Nucleus accumbens (tissue), 56 donors: ENCODE measurements at regions not wholly inside any gene's neighbourhood (a gene's known extent, or its start where the extent isn't known, plus 50 kb on each side); places are given as distances from the start of the nearest gene placed in this dataset.
A peak's percentile ranks its signal among the peaks of the same experiment; 100 is the strongest.

Experiments
- DNase-seq, 56 donors: peaks; one replicate each; lab custom pipeline; 2025; lab: John Stamatoyannopoulos, UW

DNA sequence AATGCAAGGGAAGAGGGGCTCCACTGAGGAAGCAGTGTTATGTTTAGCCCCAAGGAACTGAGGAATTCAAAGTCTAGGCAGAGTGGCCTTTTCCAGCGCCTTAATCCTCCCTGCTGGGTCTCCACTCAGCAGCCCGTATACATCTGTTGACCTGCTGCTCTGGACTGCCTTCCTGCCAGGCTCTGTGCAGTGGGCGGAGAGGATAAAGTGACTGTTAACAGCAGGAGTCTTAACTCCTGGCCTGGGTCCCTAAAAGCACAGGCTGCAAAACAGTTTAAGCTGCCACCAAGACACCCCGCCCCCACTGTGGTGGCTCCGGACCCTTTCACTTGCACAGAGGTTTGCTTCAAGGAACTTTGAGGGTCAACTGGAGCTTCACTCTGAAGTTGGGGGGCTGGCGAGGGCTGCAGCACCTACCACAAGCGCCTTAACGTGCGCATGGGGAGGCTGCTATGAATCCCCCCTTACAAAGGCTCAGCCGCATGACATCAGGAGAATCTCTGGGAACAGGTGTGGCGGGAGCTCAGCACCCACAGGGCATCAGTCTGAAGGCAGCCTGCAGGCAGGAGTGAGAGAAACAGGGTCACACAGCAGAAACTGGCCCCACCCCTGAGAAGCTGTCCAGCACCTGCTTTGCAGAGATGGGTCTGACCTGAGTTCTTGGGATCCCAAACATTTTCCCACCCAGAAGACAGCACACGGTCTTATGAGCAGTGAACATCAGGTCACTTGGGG is 358.2 kb upstream of the GATB start:
- no peak for DNase-seq

DNA sequence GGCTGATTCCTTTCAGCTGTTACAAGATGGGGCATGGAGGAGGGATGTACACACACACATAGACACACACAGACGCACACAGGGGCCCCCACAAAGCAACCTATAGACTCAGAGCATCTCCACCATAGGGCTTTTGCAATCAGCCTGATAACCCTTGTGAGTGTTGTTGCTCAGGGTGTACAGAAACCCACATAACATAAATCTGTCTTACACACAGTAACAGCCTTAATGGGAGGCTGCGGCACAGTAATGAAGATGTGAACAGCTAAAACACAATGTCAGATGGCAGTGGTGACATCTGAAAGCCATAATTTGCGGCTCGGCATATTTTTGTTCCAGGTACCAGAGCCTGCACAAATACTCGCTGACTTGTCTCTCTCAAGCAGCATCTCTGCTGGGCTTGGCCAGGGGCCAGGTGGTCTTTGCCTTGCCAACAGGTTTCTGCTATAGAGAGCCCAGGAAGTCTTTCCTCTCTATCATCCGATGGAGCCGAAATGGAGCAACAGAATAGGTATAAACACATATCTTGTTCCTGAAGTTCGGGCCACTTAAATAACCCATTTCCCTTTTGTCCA is 357.2 kb upstream of the GATB start:
- DNase-seq: no peak

DNA sequence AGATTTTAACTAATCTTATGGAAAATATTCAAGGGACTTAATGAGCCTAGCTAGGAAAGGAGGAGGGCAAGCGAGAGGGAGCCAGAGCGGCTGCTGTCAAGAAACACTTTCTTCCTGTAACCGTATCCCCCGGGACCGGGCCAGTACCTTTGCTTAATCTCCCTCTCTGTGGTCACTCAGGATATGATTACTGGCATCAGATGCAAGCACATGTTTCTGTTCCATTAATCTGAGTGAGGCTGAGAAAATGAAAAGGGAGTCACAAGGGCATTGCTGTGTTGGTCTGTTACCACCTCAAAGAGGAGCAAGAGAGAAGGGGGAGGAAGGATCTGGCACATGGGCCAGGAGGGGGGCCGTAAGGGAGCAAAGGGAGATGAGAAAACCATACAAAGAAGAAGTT is 356.7 kb upstream of the GATB start:
- no peak for DNase-seq

DNA sequence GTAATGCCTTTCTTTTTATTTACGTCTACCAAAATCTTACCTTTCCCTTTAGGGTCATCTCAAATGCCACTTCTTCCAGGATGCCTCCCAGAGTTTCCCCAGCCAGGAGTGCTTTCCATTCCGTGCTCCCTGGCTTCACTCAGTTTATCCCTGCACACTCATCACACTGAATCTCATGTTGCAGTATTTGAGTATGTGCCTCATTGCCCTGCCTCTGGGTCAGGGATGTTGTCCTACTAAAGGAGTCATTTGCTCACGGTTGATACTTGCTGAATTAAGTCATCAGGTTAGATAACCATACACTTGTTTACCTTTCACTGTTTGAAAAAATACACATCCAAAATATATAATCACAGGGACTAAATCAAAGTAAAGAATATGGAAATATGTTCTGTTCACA is 356.2 kb upstream of the GATB start:
- DNase-seq: no peak

DNA sequence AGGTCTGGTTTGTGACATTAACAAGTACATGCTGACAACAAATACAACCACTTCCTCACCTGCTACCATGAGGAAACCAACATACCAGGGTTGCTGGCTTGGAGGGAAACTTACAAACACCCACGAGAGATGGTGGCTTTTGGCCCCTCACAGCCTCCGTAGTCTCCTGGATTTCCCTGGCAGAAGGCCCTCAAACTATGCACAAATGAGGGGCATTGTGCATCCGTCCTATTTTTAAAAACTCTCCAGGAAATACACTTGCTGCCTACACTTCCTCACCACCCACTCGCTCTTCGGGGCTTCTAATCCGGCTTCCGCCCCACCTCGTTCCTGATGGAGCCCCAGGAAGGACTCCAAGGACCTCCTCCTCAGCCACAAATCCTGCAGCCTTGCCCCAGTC is 355.0 kb upstream of the GATB start:
- DNase-seq: no peak

DNA sequence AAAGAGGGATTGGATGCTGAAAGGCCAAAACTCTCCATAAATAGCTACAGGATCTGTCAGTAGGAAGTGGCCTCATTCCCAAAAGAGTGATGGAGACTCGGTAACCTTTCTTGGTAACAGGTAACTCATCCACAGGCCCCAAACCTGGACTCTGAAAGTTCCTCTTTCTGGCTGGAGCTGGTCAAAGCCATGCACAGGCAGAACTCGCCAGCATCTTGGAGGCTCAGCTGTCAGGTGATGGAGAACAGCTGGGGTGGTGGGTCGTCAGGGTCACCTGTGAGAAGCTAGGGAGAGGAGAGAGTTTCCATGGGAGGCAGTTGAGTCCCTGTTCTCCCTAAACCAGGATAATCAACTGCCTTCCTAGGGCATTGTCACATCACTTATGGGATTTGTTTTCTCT is 354.3 kb upstream of the GATB start:
- no peak for DNase-seq

DNA sequence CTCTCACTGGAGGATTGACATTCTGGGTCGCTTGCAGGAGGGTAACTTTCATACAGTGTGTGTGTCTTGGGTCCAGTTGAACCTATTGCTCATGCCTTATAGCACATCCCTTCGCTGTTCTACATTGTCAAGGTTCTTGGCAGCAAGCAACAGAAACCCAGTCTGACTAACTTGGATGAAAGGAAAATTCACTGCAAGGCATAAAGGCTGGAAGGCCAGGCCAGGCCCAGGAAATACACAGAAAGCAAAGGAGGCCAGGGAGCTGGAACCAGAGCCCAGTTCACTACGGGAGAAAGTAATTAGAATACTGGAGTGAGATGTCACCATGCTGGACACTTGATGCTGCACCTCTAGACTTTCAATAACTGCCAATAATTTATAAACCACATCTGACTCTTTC is 353.8 kb upstream of the GATB start:
- DNase-seq: peak in 4 of 56 donors; percentile 3 to 27 (median 17)

DNA sequence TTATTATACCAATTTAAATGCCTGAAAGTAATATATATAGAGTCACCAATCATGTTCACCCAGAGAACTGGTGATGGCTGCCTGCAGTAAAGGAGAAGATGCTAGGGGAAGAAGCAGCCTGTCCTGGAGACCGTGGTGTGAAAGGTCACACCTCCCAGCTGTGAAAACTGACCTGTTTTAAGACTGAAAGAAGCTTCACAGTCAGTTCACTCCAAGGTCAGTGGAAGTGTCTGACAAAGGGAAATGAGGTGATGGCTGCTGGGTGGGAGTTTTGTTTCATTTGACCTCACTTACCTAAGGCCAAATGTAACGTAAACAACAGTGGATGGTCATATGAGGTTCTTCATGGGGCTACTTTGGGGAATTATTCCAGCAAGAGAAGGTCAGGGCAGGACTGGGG is 352.1 kb upstream of the GATB start:
- DNase-seq: no peak

DNA sequence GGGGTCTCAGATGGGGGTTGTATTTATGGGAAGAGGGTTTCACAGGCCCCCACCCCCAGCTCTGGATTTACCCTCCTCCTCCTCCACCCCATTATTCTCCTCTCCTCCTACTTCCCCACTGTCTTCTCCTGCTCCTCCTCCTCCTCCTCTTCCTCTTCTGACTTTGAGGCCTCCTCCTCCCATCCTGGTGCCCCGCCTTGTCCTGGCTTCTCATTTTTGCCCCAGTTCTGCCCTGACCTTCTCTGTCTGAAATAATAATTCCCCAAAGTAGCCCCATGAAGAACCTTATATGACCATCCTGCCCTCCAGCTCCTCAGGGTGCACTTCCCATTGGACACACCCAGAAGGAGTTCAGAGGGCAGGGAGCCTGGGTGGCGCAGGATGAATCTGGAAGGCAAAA is 351.4 kb upstream of the GATB start:
- DNase-seq: no peak

DNA sequence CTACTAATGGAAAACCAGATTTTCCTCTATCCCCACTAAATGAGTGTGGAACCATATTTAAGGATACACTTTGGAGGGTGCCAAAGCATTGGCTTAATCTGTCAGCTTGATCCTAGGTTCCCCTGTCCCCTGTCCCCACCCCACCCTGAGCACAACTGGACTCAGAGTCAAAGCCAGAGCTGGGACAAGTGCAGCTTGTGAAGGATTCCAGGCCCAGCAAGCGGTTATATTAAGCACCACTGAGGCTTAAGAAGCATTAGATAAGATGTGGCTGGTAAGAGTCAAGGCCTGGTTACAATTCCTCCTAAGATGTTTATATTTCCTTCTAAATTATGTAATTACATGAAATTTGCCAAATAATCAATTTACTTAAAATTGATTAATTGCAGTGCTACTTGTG is 350.0 kb upstream of the GATB start:
- no peak for DNase-seq

DNA sequence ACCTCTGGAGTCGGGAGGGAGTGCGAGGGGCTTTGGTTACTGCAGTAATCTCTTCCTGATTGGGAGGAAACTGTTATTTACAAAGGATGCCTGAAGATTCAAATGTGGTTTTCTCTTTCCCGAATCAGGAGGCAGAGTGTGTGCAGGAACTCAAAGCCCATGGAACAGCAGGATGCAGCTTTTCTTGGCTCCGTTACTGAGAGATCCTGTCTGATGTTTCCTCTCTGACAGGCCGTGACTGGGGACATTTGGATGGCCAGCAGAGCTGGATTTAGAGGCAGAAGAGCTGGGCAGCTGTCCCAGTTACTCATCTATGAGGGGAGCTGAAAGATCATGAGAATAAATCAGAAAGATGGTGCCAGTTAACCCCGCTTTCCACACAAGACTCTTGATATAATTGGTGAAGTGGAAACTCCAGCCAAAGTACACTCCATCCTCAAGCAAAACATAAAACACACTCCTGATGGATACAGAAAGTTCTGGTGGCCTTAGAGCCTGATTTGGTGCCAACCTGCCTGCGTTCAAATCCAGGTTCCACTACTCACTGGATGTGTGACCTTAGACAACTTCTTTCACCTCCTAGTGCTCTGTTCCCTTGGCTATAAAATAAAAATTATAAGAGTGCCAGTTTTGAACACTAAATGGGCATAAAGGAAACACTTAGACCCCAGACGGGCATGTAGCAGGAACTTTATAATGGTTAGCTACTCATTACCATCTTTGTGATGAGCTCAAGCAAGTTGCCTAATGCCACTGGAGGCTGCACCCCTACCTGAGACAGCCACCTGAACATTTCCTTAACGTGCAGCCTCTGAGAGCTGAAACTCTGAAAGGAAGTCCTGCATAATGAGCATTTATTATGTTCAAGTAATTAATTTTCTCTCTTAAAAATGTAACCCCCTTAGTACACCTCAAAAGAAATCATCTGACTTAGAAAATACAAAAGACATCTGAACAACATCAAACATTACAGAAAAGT is 349.0 kb upstream of the GATB start:
- DNase-seq: no peak

DNA sequence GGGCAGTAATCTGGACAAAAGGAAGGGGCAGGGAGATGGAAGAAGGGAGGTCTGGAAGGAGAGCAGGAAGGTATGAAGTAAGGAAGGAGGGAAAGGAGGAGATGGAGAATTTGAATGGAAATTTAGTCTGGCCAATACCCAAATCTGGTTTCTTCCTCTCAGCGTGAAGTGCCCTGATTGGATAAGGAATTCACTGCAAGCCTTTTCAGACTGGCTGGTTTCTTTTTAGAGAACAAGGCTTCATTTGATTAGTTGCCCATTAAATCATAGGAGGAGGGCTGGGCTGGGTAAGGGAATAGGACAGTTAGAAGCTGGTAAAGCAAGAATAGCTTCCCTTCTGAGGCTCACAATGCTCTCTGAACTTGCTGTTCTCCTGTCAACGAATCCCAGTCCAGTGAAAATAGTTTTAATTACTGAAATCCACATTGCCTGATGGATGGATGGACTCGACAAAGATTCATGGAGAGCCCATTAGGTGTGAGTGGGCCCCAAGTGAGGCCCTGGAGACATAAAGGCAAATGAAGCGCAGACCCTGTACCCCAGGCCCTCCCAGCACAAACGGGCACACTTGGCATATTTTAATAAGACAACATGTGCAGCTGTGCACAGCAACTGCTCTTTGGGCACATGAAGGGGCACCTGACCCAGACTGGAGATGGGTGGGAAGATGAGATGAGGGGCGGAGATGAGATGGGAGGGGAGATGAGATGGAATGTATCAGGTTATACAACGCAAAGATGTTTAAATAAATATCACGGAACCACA is 347.1 kb upstream of the GATB start:
- no peak for DNase-seq

DNA sequence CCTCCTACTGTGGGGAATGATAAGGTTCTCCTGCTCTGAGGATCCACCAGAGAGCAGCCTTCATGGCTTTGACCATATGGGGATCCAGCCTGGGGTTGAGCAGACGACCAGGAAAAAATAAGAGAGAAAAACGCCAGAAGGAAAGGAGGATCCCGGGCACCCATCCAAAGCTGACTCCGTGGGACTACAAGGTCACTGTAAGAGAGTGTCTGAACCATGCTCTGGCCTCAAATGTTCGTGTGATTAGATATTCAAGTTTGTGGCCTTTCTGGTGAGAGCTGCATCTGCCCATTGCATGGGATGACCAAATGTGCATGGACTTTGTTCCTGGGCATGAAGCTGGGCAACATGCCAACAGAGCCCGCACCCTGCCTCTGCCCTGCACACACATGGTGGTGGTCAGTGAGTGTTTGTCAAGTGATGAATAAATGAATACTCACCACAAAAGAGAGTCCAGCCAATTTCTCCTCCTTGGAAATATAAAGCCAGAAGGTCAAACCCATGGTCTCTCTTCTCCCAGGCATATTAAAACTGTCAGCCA is 346.0 kb upstream of the GATB start:
- no peak for DNase-seq

DNA sequence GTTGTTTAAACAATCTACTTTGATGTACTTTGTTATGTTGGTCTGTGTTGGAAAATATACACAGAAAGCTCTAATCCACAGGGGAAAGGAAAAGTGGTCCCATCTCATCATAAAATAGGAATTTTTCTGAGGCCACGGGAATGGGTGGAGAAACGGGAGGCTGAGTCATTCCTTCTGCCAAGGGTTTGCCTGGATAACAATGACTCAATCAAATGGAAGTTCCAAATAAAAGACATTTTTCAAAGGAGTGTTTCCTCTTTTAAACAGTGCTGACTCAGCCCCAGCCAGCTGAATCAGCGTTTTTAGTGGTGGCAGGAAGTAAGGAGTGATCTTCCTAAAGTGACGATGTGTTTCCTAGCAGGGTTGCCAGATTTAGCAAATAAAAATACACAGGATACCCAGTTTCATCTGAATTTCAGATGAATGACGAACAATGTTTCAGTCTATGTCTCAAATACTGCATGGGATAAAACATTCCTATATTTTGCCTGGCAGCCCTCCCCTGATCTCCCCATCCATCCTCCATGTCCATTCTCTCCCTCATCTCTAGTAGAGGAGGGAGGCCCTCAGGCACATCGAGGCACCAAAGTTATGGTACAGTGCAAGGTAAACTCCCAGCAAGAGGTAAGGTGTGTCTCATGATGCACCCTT is 345.4 kb upstream of the GATB start:
- DNase-seq: peak in 30 of 56 donors; percentile 6 to 76 (median 28)

DNA sequence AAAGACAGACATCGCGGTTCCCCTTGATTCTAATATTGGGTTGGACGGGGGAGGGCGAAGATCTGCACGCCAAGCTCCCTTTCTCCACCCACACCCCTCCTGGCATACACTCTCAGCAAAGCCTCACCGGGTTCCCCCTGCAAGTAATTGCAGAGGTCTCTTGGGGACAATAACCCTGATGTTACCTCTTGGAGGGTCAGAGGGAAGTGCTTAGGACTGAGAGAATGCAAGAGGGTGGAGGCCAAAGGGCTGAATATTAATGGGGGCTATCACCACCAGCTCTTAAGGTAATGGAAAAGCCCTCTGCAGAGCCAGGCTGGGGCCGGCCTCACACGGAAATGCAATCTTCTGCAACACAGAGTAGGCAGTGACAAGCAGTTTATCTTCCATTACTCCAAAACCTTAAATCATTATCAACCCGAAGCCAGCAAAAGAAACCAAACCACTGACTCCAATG is 344.1 kb upstream of the GATB start:
- peak in 21 of 56 donors; percentile 6 to 67 (median 25) for DNase-seq

DNA sequence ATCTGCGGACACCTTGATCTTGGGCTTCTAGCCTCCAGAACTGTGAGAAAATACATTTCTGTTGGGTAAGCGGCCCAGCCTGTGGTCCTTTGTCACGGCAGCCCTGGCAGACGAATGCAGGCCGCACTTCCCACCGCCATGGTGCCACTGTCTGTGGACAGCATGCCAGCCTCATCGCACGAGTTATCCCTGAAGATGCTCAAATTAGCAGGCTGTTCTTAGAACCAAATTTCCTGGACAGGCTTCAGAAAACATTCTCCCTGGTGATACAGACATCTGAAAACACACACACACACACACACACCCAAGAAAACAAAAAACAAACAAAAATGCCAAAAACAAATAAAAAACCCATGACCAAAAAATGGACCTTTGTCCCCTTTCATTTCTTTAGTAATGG is 343.5 kb upstream of the GATB start:
- no peak for DNase-seq

DNA sequence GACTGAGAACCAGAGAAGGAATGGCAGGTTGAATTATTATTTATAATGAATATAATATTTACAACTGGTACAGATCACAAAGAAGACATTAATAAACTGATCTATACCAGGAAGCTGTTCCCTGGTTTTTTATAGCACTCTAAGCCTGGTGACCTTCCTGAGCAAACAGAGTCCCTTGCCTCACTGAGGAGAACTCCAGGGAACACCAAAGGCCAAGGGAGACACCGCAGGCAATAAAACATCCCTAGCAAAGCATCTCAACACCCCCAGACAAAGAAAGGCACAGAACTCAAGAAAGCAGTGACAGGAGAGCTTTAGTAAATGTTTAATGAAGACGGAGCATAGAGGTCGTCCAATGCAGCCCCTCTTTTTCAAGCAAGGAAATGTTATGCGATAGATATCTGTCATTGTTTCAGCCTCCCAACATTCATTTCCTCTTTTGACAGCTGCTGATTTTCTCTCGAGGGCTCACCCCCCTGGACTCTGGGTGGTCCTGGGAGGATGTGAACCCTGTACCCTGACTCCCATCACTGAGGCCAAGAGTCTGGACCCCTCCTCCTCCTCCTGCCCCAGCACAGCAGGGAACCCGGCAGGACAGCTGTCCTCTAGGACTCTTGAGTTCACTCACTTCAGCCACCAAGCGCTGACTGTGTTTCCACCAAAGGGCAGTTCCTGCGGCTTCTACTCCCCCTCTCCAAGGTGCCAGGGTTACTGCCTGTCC is 342.5 kb upstream of the GATB start:
- no peak for DNase-seq

DNA sequence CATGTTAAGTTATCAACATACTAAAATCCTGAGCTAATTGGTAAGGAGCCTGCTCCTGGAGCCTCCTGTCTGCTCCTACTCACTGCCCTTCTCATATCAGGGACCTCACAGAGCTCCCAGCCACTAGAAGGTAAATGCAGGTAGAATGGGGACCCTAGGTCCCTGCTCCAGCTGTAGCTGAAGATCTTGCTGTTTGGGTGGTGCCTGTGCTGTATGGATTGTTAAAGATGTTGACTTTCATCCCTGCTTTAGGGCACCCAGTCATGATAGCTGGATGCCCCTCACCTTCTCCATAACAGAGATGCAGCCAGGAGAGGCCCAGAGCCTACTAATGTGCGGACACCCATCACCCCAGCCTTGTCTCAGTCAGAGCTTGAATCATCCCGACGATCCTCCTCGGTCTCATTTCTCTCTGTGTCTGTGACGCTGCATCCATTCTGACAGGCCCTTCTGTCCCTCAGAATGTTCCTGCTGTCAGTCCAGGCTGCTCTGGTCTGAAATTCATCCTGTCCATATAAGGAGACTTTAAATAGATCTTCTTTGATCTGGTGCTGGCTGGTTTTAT is 341.7 kb upstream of the GATB start:
- DNase-seq: no peak
